Right atrium auricular region (tissue), 2 donors: ENCODE measurements at regions not wholly inside any gene's neighbourhood (a gene's known extent, or its start where the extent isn't known, plus 50 kb on each side); places are given as distances from the start of the nearest gene placed in this dataset.

Source experiments
- DNase-seq: peaks from one replicate; pipeline ENCODE4 v3.0.0-alpha.2; 2019; ENCODE audit warnings: low spot score
- H3K27ac ChIP-seq, 2 donors: fragments of 200-600 bp; sonication (generic); 1 replicate in 1 of 2; 2 replicates in 1 of 2; pipeline ENCODE4 v1.5.1; 2016 to 2019
- H3K27me3 ChIP-seq, 2 donors: fragments of 200-600 bp; sonication (generic); one replicate each; pipeline versions ENCODE4 v1.5.1 to v1.6.0; 2017 to 2019
- H3K36me3 ChIP-seq: fragments of 200-600 bp; sonication (generic); one replicate; pipeline ENCODE4 v1.5.1; 2016
- H3K4me1 ChIP-seq, 2 donors: fragments of 200-600 bp; sonication (generic); one replicate each; pipeline versions ENCODE4 v1.5.1 to v1.6.0; 2017 to 2019
- H3K4me3 ChIP-seq, 2 donors: fragments of 200-600 bp; sonication (generic); 1 replicate in 1 of 2; 2 replicates in 1 of 2; pipeline ENCODE4 v1.5.1; 2017 to 2019; ENCODE audit warnings: mild to moderate bottlenecking in 1 of 2, moderate library complexity in 1 of 2
- H3K9me3 ChIP-seq, 2 donors: fragments of 200-600 bp; sonication (generic); one replicate each; pipeline ENCODE4 v1.5.1; 2019
- CTCF ChIP-seq, 2 donors: fragments of 200-600 bp; sonication (generic); IDR thresholded peaks; one replicate each; pipeline ENCODE4 v1.5.1; 2019; ENCODE audit warnings: antibody characterized with exemption in 2 of 2

DNA sequence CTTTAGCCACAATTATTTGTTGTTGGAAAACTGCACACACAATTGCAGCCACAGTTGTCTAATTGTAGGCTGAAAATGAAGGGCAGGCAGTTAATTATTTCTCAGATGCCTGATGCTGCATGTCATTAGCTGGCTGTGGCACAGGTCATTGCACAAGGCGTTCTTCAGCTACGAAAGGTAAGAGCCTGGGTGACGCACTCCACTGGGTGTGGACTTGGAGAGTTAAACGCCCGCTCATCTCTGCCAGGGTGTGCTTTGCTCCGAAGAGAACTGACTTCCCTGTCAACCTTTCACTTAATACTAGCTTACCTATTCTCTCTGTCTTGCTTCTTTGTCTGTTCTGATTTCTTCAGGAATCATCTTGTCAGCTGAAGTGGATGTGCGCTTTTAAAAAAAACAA is 91.4 kb upstream of the CPM start:
- no peaks in the 10 kb centered on the region for H3K4me1 ChIP-seq
- no peak for DNase-seq
- no peaks in the 10 kb centered on the region for H3K36me3 ChIP-seq
- H3K27me3 ChIP-seq, result no peaks in the 10 kb centered on the region
- H3K9me3 ChIP-seq, result no peaks in the 10 kb centered on the region
- H3K4me3 ChIP-seq, result no peak overlapping the region
- TF ChIP-seq CTCF (IDR thresholded peaks at IDR 0.05), result no peak
- H3K27ac ChIP-seq, result no peak overlapping the region

GRCh38 chr12:69024907-69025306 is 91.9 kb upstream of the CPM start:
- H3K4me1 ChIP-seq, result no peaks in the 10 kb centered on the region
- no peak for DNase-seq
- no peak overlapping the region for H3K27ac ChIP-seq
- no peaks in the 10 kb centered on the region for H3K9me3 ChIP-seq
- no peaks in the 10 kb centered on the region for H3K36me3 ChIP-seq
- H3K27me3 ChIP-seq, result no peaks in the 10 kb centered on the region
- no peak overlapping the region for H3K4me3 ChIP-seq
- no peak for TF ChIP-seq CTCF (IDR thresholded peaks at IDR 0.05)

DNA sequence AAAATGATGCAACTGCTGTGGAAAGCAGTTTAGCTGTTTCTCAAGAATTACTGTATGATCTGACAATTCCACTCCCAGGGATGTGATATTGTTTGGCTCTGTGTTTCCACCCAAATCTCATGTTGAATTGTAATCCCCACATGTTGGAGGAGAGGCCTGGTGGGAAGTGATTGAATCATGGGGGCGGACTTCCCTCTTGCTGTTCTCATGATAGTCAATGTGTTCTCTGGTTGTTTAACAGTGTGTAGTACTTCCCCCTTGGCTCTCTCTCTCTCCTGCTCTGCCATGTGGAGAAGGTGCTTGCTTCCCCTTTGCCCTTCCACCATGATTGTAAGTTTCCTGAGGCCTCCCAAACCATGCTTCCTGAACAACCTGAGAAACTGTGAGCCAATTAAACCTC is 93.4 kb upstream of the CPM start:
- Histone ChIP-seq H3K4me1 (no peaks in the 10 kb centered on the region), H3K27ac (no peak overlapping the region), H3K27me3 (no peaks in the 10 kb centered on the region), H3K36me3 (no peaks in the 10 kb centered on the region), H3K9me3 (no peaks in the 10 kb centered on the region), H3K4me3 (no peak overlapping the region)
- TF ChIP-seq CTCF (IDR thresholded peaks at IDR 0.05), result no peak
- no peak for DNase-seq

DNA sequence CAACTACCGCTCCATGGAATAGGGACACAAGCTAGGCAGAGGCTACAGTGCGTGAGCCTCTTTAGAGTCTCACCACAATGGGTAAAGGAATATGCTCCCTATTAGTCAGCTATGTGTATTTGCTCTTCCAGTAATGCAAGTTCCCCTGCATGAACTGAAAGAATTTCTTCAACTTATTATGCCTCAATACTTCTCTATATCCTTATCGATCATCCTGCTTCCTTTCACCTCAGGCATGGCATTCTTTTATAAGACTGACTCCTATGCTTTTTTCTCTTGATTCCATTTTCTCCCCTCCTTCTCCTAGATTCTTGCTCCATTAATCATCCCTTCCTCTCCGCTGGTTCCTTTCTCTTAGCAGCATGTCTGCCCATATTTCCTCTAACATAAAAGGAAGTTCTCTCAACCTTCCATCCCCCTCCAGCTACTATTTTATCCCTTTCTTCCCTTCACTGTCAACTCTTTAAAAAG is 94.5 kb upstream of the CPM start:
- Histone ChIP-seq H3K9me3 (no peaks in the 10 kb centered on the region), H3K27me3 (no peaks in the 10 kb centered on the region), H3K36me3 (no peaks in the 10 kb centered on the region), H3K27ac (no peak overlapping the region), H3K4me1 (no peaks in the 10 kb centered on the region), H3K4me3 (no peak overlapping the region)
- DNase-seq, result no peak
- TF ChIP-seq CTCF (IDR thresholded peaks at IDR 0.05), result no peak

- Histone ChIP-seq H3K4me1 (no peaks in the 10 kb centered on the region), H3K27me3 (no peaks in the 10 kb centered on the region), H3K36me3 (no peaks in the 10 kb centered on the region), H3K4me3 (no peak overlapping the region), H3K9me3 (no peaks in the 10 kb centered on the region), H3K27ac (no peak overlapping the region)
- TF ChIP-seq CTCF (IDR thresholded peaks at IDR 0.05), result no peak
- no peak for DNase-seq
Observed at GRCh38 chr12:69028941-69029729, 96.2 kb upstream of the CPM start.

DNA sequence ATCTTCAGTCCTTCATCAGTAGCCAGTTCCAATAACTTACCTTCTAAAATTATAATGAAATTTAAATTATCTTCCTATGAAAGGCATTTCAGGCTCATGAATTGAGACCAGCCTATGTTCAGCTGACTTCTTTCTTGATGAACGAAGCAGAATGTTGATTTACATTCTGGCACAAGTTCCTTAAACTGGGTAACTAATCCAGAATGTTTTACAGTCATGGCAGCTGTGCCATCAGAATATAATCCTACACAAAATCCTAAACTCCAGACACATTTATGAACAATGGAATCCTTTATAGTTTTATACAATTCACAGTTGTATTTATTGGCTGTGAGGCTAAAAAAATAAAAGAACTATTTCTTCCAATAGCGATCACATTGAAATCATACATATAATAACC is 97.3 kb upstream of the CPM start:
- no peak for TF ChIP-seq CTCF (IDR thresholded peaks at IDR 0.05)
- Histone ChIP-seq H3K9me3 (no peaks in the 10 kb centered on the region), H3K27ac (no peak overlapping the region), H3K4me1 (no peaks in the 10 kb centered on the region), H3K4me3 (no peak overlapping the region), H3K27me3 (no peaks in the 10 kb centered on the region), H3K36me3 (no peaks in the 10 kb centered on the region)
- no peak for DNase-seq
